DND-41 (cell line): ENCODE measurements at regions not wholly inside any gene's neighbourhood (a gene's known extent, or its start where the extent isn't known, plus 50 kb on each side); places are given as distances from the start of the nearest gene placed in this dataset.

ENCODE experiments used
- EZH2 ChIP-seq: IDR thresholded peaks from 3 replicates; pipeline ENCODE4 v1.6.1; 2012; ENCODE audit warnings: borderline replicate concordance, low read depth, mild to moderate bottlenecking, moderate library complexity, low read length, inconsistent platforms; ENCODE audit not compliant: severe bottlenecking
- TF ChIP-seq, protein P1 (sequence below): IDR thresholded peaks from 2 replicates; pipeline ENCODE4 v1.5.1; 2012; ENCODE audit warnings: borderline replicate concordance, low read length, moderate library complexity, mild to moderate bottlenecking; ENCODE audit not compliant: poor library complexity, severe bottlenecking; ENCODE audit errors: extremely low read depth

DNA sequence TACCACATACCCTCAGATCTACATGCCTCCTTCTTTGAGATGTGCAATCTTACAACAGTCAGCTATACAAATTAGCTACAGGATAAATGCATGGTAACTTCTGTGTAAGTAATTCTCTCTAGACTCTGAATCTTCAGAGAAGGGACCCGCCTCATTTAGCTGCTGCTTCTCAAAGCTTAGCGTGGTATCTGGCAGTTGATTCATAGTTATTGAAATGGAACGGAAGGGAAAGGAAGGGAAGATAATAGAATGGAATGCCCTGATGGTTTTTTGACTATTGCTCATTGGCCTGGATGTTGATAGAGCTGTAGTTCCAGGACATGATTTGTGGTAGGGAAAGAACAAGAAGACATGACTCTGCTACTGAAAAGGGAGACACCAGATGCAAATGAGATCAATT lies 498.1 kb upstream of the CRIM1 start:
- TF ChIP-seq, protein P1, sequence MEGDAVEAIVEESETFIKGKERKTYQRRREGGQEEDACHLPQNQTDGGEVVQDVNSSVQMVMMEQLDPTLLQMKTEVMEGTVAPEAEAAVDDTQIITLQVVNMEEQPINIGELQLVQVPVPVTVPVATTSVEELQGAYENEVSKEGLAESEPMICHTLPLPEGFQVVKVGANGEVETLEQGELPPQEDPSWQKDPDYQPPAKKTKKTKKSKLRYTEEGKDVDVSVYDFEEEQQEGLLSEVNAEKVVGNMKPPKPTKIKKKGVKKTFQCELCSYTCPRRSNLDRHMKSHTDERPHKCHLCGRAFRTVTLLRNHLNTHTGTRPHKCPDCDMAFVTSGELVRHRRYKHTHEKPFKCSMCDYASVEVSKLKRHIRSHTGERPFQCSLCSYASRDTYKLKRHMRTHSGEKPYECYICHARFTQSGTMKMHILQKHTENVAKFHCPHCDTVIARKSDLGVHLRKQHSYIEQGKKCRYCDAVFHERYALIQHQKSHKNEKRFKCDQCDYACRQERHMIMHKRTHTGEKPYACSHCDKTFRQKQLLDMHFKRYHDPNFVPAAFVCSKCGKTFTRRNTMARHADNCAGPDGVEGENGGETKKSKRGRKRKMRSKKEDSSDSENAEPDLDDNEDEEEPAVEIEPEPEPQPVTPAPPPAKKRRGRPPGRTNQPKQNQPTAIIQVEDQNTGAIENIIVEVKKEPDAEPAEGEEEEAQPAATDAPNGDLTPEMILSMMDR, result no peak
- no peak for TF ChIP-seq EZH2
